Esophagus muscularis mucosa (tissue), 4 donors: ENCODE measurements at regions not wholly inside any gene's neighbourhood (a gene's known extent, or its start where the extent isn't known, plus 50 kb on each side); places are given as distances from the start of the nearest gene placed in this dataset.

Experiments used
- DNase-seq: peaks from one replicate; pipeline ENCODE4 v3.0.0-alpha.2; 2017; ENCODE audit errors: extremely low spot score
- H3K27ac ChIP-seq, 4 donors: fragments of 200-600 bp; sonication (generic); replicated peaks in 1 of 4; 1 replicate in 3 of 4; 2 replicates in 1 of 4; pipeline ENCODE4 v1.5.1; 2016 to 2019; ENCODE audit warnings: mild to moderate bottlenecking in 1 of 4
- H3K27me3 ChIP-seq, 4 donors: fragments of 200-600 bp; sonication (generic); one replicate each; pipeline versions ENCODE4 v1.5.1 to v1.6.0; 2016 to 2019
- H3K36me3 ChIP-seq, 4 donors: fragments of 200-600 bp; sonication (generic); one replicate each; pipeline ENCODE4 v1.5.1; 2016 to 2019
- H3K4me1 ChIP-seq, 4 donors: fragments of 200-600 bp; sonication (generic); one replicate each; pipeline ENCODE4 v1.5.1; 2016 to 2019
- H3K4me3 ChIP-seq, 4 donors: fragments of 200-600 bp; sonication (generic); 1 replicate in 2 of 4; 2 replicates in 2 of 4; pipeline ENCODE4 v1.5.1; 2016 to 2019; ENCODE audit warnings: mild to moderate bottlenecking in 4 of 4, moderate library complexity in 1 of 4
- H3K9me3 ChIP-seq, 4 donors: fragments of 200-600 bp; sonication (generic); 1 replicate in 3 of 4; 2 replicates in 1 of 4; pipeline ENCODE4 v1.5.1; 2016 to 2019
- CTCF ChIP-seq, 3 experiments: fragments of 200-600 bp in 2 of 3; fragments of 450-650 bp in 1 of 3; sonication (generic) in 2 of 3; IDR thresholded peaks; one replicate each; pipeline ENCODE4 v1.5.1; 2017 to 2019; ENCODE audit warnings: antibody characterized with exemption in 3 of 3, mild to moderate bottlenecking in 2 of 3, moderate library complexity in 1 of 3
- EP300 ChIP-seq: sonication (generic); formaldehyde crosslinking; IDR thresholded peaks from one replicate; pipeline ENCODE4 v1.6.1; 2017; ENCODE audit warnings: antibody characterized with exemption
- POLR2A ChIP-seq: fragments of 450-650 bp; IDR thresholded peaks from one replicate; pipeline ENCODE4 v1.6.1; 2017; ENCODE audit warnings: antibody characterized with exemption, moderate library complexity, mild to moderate bottlenecking, low read depth
- POLR2AphosphoS5 ChIP-seq, 2 donors: sonication (generic); formaldehyde crosslinking; IDR thresholded peaks; one replicate each; pipeline ENCODE4 v1.6.1; 2017; ENCODE audit warnings: antibody characterized with exemption in 2 of 2
- WGBS: methylation state at CpG from one replicate; pipeline ENCODE4 v1.1.5; 2018; 5-methylcytosine and 5-hydroxymethylcytosine counted together
- intact Hi-C: fragments of 100-400 bp; cut with DNase I; formaldehyde crosslinking; loops from one replicate; pipeline ENCODE4 v1.15.1; 2023

- Histone ChIP-seq H3K27ac (no peak overlapping the region), H3K36me3 (no peaks in the 10 kb centered on the region), H3K9me3 (no peaks in the 10 kb centered on the region), H3K4me3 (peak overlapping the region; percentile 49 to 60 (median 51)), H3K4me1 (peaks cover 17 to 31% (median 27%) of the 10 kb centered on the region in 4 donors), H3K27me3 (peaks cover 0 to 100% (median 50%) of the 10 kb centered on the region in 4 donors)
- TF ChIP-seq CTCF (IDR thresholded peaks at IDR 0.05) (no peak), EP300 (no peak), POLR2AphosphoS5 (IDR thresholded peaks at IDR 0.05) (no peak), POLR2A (no peak)
- DNase-seq = no peak
- 6% methylated on average over 6 of the region's 59 CpGs for WGBS
- intact Hi-C loops = no loop called here
These were observed 73.9 kb upstream of the LEP start for GRCh38 chr7:128167042-128167701.

DNA sequence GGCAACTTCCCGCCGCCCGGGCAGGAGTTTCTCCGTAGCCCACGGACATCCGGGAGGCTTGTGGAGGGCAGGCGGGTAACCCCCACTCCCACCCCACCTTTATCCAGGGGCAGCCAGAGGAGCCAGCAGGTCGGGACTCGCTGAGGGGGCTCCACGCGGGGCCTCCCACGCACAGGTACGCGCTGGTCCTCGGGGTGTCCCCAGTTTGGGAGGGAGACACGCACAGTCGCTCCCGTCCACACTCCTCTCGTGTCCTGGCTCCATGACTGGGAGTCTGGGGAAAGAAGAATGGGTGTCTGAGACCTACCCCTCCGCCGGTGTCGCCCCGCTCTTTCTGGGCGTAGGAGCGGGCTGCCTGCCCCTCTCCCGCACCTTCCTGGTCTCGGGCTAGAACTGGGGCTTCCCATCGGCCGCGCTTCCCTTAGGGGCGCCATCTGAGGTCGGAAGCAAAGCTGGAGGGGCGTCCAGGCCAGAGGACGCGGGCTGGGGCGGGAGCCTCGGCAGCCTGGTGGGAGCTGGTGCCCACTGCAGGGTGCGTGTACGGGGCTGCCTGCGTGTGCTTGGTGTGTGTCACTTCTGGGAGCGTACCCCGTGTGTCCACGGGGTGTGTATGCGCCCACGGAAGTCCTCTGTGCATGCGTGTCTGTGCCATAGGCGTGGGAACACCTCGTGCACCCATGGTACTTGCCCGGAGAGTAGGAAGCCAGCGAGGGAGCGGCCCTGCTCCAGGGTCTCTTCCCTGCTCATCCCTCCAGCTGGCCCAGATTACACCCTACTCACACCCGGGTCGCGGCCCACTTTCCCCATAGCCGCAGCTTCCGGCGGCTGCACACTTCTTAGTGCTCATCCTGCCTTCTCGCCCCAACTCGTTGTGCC lies 73.0 kb upstream of the LEP start:
- Histone ChIP-seq H3K4me1 (peaks cover 17 to 31% (median 27%) of the 10 kb centered on the region in 4 donors), H3K27ac (no peak overlapping the region), H3K36me3 (no peaks in the 10 kb centered on the region), H3K27me3 (peaks cover 0 to 92% (median 50%) of the 10 kb centered on the region in 4 donors), H3K4me3 (peak overlapping the region; percentile 49 to 60 (median 51)), H3K9me3 (no peaks in the 10 kb centered on the region)
- intact Hi-C loops = no loop called here
- 11% methylated on average over 16 of the region's 59 CpGs for WGBS
- TF ChIP-seq CTCF (IDR thresholded peaks at IDR 0.05) (no peak), EP300 (no peak), POLR2AphosphoS5 (IDR thresholded peaks at IDR 0.05) (no peak), POLR2A (no peak)
- no peak for DNase-seq

- no peak for DNase-seq
- H3K9me3 ChIP-seq = no peaks in the 10 kb centered on the region
- H3K27ac ChIP-seq = no peak overlapping the region
- no peaks in the 10 kb centered on the region for H3K36me3 ChIP-seq
- TF ChIP-seq EP300 (no peak), CTCF (IDR thresholded peaks at IDR 0.05) (no peak), POLR2A (no peak), POLR2AphosphoS5 (IDR thresholded peaks at IDR 0.05) (no peak)
- 24% methylated on average over 12 of the region's 16 CpGs for WGBS
- peak overlapping the region in 1 of 4 donors; percentile 52 for H3K4me3 ChIP-seq
- peaks cover 0 to 85% (median 47%) of the 10 kb centered on the region in 4 donors for H3K27me3 ChIP-seq
- intact Hi-C loops = no loop called here
- H3K4me1 ChIP-seq = peaks cover 17 to 31% (median 27%) of the 10 kb centered on the region in 4 donors
These were observed 72.3 kb upstream of the LEP start for GRCh38 chr7:128168667-128169210.

DNA sequence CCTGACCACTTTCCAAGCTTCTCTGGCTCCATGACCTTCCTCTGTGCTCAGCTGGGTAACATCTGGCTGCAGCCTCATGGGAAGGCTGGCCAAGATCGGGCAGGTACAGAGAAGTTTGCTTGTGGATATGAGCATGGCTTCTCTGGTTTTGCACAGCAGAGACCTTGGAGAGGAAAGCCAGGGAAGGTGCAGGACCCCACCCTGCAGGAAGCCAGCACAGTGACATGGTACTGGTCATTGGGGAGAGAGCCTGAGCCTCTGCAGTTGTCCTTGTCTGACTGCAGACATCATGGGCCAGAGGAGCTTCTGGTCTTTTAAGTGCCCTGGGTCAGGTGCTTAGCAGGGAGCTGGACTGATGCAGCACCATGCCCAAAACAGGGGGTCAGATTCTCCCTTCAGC lies 70.6 kb upstream of the LEP start:
- Histone ChIP-seq H3K27ac (no peak overlapping the region), H3K27me3 (peaks cover 0 to 84% (median 35%) of the 10 kb centered on the region in 4 donors), H3K36me3 (no peaks in the 10 kb centered on the region), H3K9me3 (no peaks in the 10 kb centered on the region), H3K4me3 (no peak overlapping the region), H3K4me1 (peaks cover 17 to 31% (median 27%) of the 10 kb centered on the region in 4 donors)
- intact Hi-C loops = no loop called here
- no peak for TF ChIP-seq CTCF (IDR thresholded peaks at IDR 0.05)
- no peak for TF ChIP-seq POLR2AphosphoS5 (IDR thresholded peaks at IDR 0.05)
- TF ChIP-seq EP300 = no peak
- no peak for TF ChIP-seq POLR2A
- WGBS = 50% methylated on average over 1 of the region's 1 CpG
- no peak for DNase-seq
